ENCODE measurements at regions not wholly inside any gene's neighbourhood (a gene's known extent, or its start where the extent isn't known, plus 50 kb on each side); places are given as distances from the start of the nearest gene placed in this dataset.

- no peak overlapping the region for H2BK120ac ChIP-seq (ENCODE audit: low read depth, low read length)
- H2BK15ac ChIP-seq (ENCODE audit: low read depth, low read length): no peak overlapping the region
- H3K79me1 ChIP-seq (ENCODE audit: low read depth in 1 of 2, low read length in 2 of 2): no peaks in the 10 kb centered on the region
- H2BK5ac ChIP-seq (ENCODE audit: low read depth, low read length, poor library complexity, severe bottlenecking): no peak overlapping the region
- H3K36me3 ChIP-seq (ENCODE audit: control insufficient read depth, insufficient read depth, low read length): no peaks in the 10 kb centered on the region
- no peak overlapping the region for H3K27ac ChIP-seq (ENCODE audit: insufficient read depth, low read length)
- H3K4ac ChIP-seq (ENCODE audit: low read depth, low read length): no peak overlapping the region
- H2AFZ ChIP-seq (replicated peaks; ENCODE audit: low read length, poor library complexity): peak overlapping the region; percentile 25
- H3K4me2 ChIP-seq (ENCODE audit: low read depth, low read length): no peak overlapping the region
- H4K91ac ChIP-seq (ENCODE audit: insufficient read depth, low read depth, low read length): no peak overlapping the region
- no peak overlapping the region for H3K14ac ChIP-seq (replicated peaks; ENCODE audit: low read depth, low read length)
- peaks cover 14% of the 10 kb centered on the region for H3K4me1 ChIP-seq (ENCODE audit: control insufficient read depth, insufficient read depth, low read length)
- no peak overlapping the region for H3K23ac ChIP-seq (ENCODE audit: low read depth, low read length)
- H3K56ac ChIP-seq (ENCODE audit: extremely low read depth, insufficient read depth, low read length): no peak overlapping the region
- ChIA-PET CTCF (no interaction called here), POLR2A (ENCODE audit: unreplicated experiment) (no interaction called here)
- H3K9me1 ChIP-seq (ENCODE audit: insufficient read depth, low read length): 0 out of 2 replicates have a peak, but pooled peaks cover 5% of the 10 kb centered on the region
- no peak overlapping the region for H4K5ac ChIP-seq (ENCODE audit: low read depth, low read length)
- no peak overlapping the region for H3K18ac ChIP-seq (ENCODE audit: low read depth, low read length)
- dilution Hi-C loops (cut with HindIII; ENCODE audit: low sequenced_read_pairs, unreplicated experiment) (no loop called here), in situ Hi-C loops (cut with MboI; ENCODE audit: low sequenced_read_pairs) (no loop called here), intact Hi-C loops (cut with micrococcal nuclease) (no loop called here)
- WGBS, 2 experiments (ENCODE audit: extremely low coverage in 2 of 2, insufficient read length in 1 of 2): 82% methylated on average over 7 of the region's 9 CpGs; no CpG with 5 or more reads in 1 of the 2 experiments
- no peaks in the 10 kb centered on the region for H4K20me1 ChIP-seq (ENCODE audit: insufficient read depth, low read length)
- H3K9ac ChIP-seq (ENCODE audit: low read depth, low read length): no peak overlapping the region
- ATAC-seq (ENCODE audit: low read depth) (no peak), DNase-seq (no peak)
- peaks cover 26% of the 10 kb centered on the region for H3K27me3 ChIP-seq (ENCODE audit: control insufficient read depth, insufficient read depth, low read length)
- BruUV-seq (replicated peaks): no TSS peak
- TF ChIP-seq BHLHE40 (IDR thresholded peaks at IDR 0.05; ENCODE audit: low read depth, low read length) (no peak), MXI1 (IDR thresholded peaks at IDR 0.05; ENCODE audit: borderline replicate concordance, low read depth, low read length) (no peak), CHD1 (IDR thresholded peaks at IDR 0.05; ENCODE audit: low read depth, low read length) (no peak), RFX5 (IDR thresholded peaks at IDR 0.05; ENCODE audit: low read depth, low read length) (no peak), CTCF (conservative IDR thresholded peaks at IDR 0.05; ENCODE audit: low read depth, low read length) (no peak), MAFK (IDR thresholded peaks at IDR 0.05; ENCODE audit: low read depth, low read length) (no peak), RAD21 (IDR thresholded peaks at IDR 0.05; ENCODE audit: low read length) (no peak), FOS (IDR thresholded peaks at IDR 0.05; ENCODE audit: low read depth, low read length) (no peak), USF2 (IDR thresholded peaks at IDR 0.05; ENCODE audit: low read depth, low read length) (no peak), NFE2L2 (IDR thresholded peaks at IDR 0.05; ENCODE audit: low read depth, low read length) (no peak), SMC3 (IDR thresholded peaks at IDR 0.05; ENCODE audit: low read depth, low read length) (no peak), CEBPB (IDR thresholded peaks at IDR 0.05; ENCODE audit: low read depth, low read length) (no peak), POLR2A (IDR thresholded peaks at IDR 0.05; ENCODE audit: low read depth, low read length) (no peak)
- no peak overlapping the region for H3K4me3 ChIP-seq (ENCODE audit: insufficient read depth, low read depth, low read length)
- H4K8ac ChIP-seq (ENCODE audit: low read depth in 2 of 2, low read length in 2 of 2): no peak overlapping the region
- H2BK20ac ChIP-seq (ENCODE audit: low read depth, low read length): no peak overlapping the region
- peaks cover 6% of the 10 kb centered on the region for H3K9me3 ChIP-seq (ENCODE audit: control insufficient read depth, insufficient read depth, low read length)
- H2AK5ac ChIP-seq (ENCODE audit: low read depth, low read length): no peak overlapping the region
- H2AK9ac ChIP-seq (replicated peaks; ENCODE audit: low read depth, low read length, poor library complexity): no peak overlapping the region
Measured at GRCh38 chr15:70193734-70194133, 96.0 kb upstream of the TLE3 start.
